HUES48 (cell line): ENCODE measurements at regions not wholly inside any gene's neighbourhood (a gene's known extent, or its start where the extent isn't known, plus 50 kb on each side); places are given as distances from the start of the nearest gene placed in this dataset.

ENCODE experiments used
- H3K27ac ChIP-seq: one replicate; pipeline ENCODE4 v1.7.0; 2013; ENCODE audit warnings: low read depth, low read length, inconsistent platforms
- H3K27me3 ChIP-seq: 2 replicates; pipeline ENCODE4 v1.6.1; 2013; ENCODE audit warnings: mild to moderate bottlenecking, low read length; ENCODE audit not compliant: control insufficient read depth, insufficient read depth
- H3K36me3 ChIP-seq: 2 replicates; pipeline ENCODE4 v1.6.1; 2013; ENCODE audit warnings: low read length; ENCODE audit not compliant: control insufficient read depth, insufficient read depth
- H3K4me1 ChIP-seq: 2 replicates; pipeline ENCODE4 v1.6.1; 2013; ENCODE audit warnings: mild to moderate bottlenecking, low read length; ENCODE audit not compliant: control insufficient read depth, insufficient read depth
- H3K4me3 ChIP-seq: 2 replicates; pipeline ENCODE4 v1.5.1; 2013; ENCODE audit warnings: mild to moderate bottlenecking, low read depth, low read length
- H3K9ac ChIP-seq: 2 replicates; pipeline ENCODE4 v1.6.1; 2013; ENCODE audit warnings: mild to moderate bottlenecking, low read depth, low read length, moderate library complexity
- H3K9me3 ChIP-seq: 2 replicates; pipeline ENCODE4 v1.6.1; 2013; ENCODE audit warnings: low read length; ENCODE audit not compliant: control insufficient read depth, insufficient read depth

GRCh38 chr10:121289800-121290199 lies 308.4 kb downstream of the FGFR2 start:
- H3K4me3 ChIP-seq, result peak overlapping the region; percentile 5; the same call in 1 of the 2 replicates
- no peak overlapping the region for H3K9ac ChIP-seq
- H3K27me3 ChIP-seq, result no peaks in the 10 kb centered on the region
- H3K9me3 ChIP-seq, result no peaks in the 10 kb centered on the region
- peaks cover 30% of the 10 kb centered on the region for H3K4me1 ChIP-seq
- no peaks in the 10 kb centered on the region for H3K36me3 ChIP-seq
- H3K27ac ChIP-seq, result peak overlapping the region; percentile 91

GRCh38 chr10:121290674-121291073 lies 307.6 kb downstream of the FGFR2 start:
- Histone ChIP-seq H3K4me1 (peaks cover 24% of the 10 kb centered on the region), H3K27me3 (no peaks in the 10 kb centered on the region), H3K36me3 (no peaks in the 10 kb centered on the region), H3K27ac (no peak overlapping the region), H3K9ac (no peak overlapping the region), H3K4me3 (no peak overlapping the region), H3K9me3 (no peaks in the 10 kb centered on the region)

DNA sequence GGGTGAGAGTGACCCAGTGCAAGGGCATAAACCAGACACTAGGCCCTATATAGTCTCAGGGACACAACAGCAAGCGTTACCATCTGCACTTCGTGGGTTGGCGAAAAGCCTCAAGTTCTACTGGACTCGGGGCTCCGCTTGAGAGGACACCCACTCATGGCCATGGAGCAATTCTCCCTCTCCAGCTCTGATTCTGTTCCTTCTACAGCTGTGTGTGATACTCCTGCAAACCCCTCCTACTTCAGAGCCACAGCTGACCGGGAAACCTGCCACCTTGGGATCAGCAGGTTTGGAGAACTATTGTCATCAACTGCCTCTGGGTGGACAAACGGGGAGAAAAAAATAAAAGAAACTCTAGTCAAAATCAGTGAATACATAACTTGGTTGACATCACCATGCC lies 306.9 kb downstream of the FGFR2 start:
- no peaks in the 10 kb centered on the region for H3K9me3 ChIP-seq
- no peaks in the 10 kb centered on the region for H3K36me3 ChIP-seq
- no peak overlapping the region for H3K27ac ChIP-seq
- H3K4me1 ChIP-seq, result peaks cover 24% of the 10 kb centered on the region
- no peak overlapping the region for H3K9ac ChIP-seq
- no peak overlapping the region for H3K4me3 ChIP-seq
- H3K27me3 ChIP-seq, result no peaks in the 10 kb centered on the region

GRCh38 chr10:121291823-121292222 lies 306.4 kb downstream of the FGFR2 start:
- H3K4me1 ChIP-seq, result peaks cover 24% of the 10 kb centered on the region
- H3K27ac ChIP-seq, result no peak overlapping the region
- H3K36me3 ChIP-seq, result no peaks in the 10 kb centered on the region
- no peaks in the 10 kb centered on the region for H3K27me3 ChIP-seq
- no peak overlapping the region for H3K4me3 ChIP-seq
- H3K9me3 ChIP-seq, result no peaks in the 10 kb centered on the region
- H3K9ac ChIP-seq, result no peak overlapping the region

- no peak overlapping the region for H3K27ac ChIP-seq
- no peaks in the 10 kb centered on the region for H3K9me3 ChIP-seq
- no peak overlapping the region for H3K9ac ChIP-seq
- H3K4me3 ChIP-seq, result no peak overlapping the region
- H3K4me1 ChIP-seq, result peaks cover 24% of the 10 kb centered on the region
- H3K27me3 ChIP-seq, result no peaks in the 10 kb centered on the region
- no peaks in the 10 kb centered on the region for H3K36me3 ChIP-seq
Observed at GRCh38 chr10:121292321-121292720, 305.9 kb downstream of the FGFR2 start.

GRCh38 chr10:121293110-121293509 lies 305.1 kb downstream of the FGFR2 start:
- Histone ChIP-seq H3K9ac (no peak overlapping the region), H3K9me3 (no peaks in the 10 kb centered on the region), H3K36me3 (no peaks in the 10 kb centered on the region), H3K4me3 (no peak overlapping the region), H3K27me3 (no peaks in the 10 kb centered on the region), H3K4me1 (peaks cover 19% of the 10 kb centered on the region), H3K27ac (no peak overlapping the region)

- H3K27ac ChIP-seq, result no peak overlapping the region
- H3K36me3 ChIP-seq, result no peaks in the 10 kb centered on the region
- no peaks in the 10 kb centered on the region for H3K27me3 ChIP-seq
- H3K9me3 ChIP-seq, result no peaks in the 10 kb centered on the region
- no peak overlapping the region for H3K4me3 ChIP-seq
- H3K4me1 ChIP-seq, result peaks cover 5% of the 10 kb centered on the region
- no peak overlapping the region for H3K9ac ChIP-seq
Observed at GRCh38 chr10:121294630-121295029, 303.6 kb downstream of the FGFR2 start.

DNA sequence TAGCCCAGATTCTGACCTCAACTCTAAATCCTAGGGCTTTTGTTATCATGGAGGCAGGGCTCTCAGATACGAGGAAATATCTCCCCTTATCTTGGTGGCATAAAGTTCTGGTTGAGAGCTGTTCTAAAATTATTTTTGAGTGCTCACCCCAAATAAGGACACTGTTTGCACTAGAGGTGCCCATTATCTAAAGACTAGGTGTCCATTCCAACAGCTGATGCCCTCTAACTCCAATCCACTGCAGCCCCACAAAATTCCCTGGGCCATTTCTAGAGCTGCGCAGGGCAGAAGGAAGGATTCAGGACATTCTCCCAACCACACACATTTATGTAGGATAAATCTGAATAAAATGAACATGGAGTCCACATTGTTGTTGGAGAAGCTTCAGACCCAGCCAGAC lies 301.9 kb downstream of the FGFR2 start:
- Histone ChIP-seq H3K9ac (no peak overlapping the region), H3K4me1 (no peaks in the 10 kb centered on the region)

DNA sequence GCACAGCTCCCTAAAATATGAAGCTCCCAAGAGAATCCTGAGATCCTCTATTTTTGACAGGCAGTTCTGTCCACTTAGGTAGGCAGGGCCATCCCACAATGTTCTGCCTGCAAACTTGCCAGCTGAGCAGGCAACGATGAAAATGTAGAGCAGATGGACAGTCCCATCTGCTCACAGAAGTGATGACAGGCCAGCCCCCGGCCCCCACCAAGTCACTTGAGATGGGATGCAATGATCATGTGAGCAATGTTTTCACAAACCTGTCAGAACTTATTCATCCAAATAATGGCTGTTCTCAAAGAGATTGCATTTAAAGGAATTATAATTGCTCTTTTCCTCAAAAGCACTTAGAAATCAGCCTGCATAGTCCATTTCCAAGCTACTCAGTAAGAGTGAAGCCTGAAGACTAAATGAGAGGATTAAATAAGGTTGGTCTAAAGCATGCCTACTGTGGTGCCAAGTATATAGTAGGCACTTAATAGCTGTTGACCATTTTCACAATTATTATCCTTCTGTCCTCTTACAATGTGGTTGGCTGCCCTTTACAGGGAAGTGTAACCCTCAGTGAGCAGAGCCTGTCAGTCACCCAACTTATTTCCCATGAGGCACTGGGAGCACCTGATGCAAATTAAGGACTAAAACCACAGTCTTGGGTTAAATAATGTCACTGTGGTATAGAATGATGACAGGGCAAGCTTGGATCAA lies 301.2 kb downstream of the FGFR2 start:
- Histone ChIP-seq H3K4me1 (no peaks in the 10 kb centered on the region), H3K9ac (no peak overlapping the region), H3K4me3 (no peak overlapping the region), H3K27ac (no peak overlapping the region), H3K9me3 (no peaks in the 10 kb centered on the region), H3K36me3 (no peaks in the 10 kb centered on the region), H3K27me3 (no peaks in the 10 kb centered on the region)

More for the DNA sequence above, 301.9 kb downstream of the FGFR2 start:
- Histone ChIP-seq H3K9me3 (no peaks in the 10 kb centered on the region), H3K27ac (no peak overlapping the region), H3K36me3 (no peaks in the 10 kb centered on the region), H3K27me3 (no peaks in the 10 kb centered on the region), H3K4me3 (no peak overlapping the region)

GRCh38 chr10:121300723-121301122 lies 297.5 kb downstream of the FGFR2 start:
- Histone ChIP-seq H3K9me3 (no peaks in the 10 kb centered on the region), H3K27me3 (no peaks in the 10 kb centered on the region), H3K4me1 (peaks cover 10% of the 10 kb centered on the region), H3K27ac (no peak overlapping the region), H3K9ac (no peak overlapping the region), H3K4me3 (no peak overlapping the region), H3K36me3 (no peaks in the 10 kb centered on the region)

DNA sequence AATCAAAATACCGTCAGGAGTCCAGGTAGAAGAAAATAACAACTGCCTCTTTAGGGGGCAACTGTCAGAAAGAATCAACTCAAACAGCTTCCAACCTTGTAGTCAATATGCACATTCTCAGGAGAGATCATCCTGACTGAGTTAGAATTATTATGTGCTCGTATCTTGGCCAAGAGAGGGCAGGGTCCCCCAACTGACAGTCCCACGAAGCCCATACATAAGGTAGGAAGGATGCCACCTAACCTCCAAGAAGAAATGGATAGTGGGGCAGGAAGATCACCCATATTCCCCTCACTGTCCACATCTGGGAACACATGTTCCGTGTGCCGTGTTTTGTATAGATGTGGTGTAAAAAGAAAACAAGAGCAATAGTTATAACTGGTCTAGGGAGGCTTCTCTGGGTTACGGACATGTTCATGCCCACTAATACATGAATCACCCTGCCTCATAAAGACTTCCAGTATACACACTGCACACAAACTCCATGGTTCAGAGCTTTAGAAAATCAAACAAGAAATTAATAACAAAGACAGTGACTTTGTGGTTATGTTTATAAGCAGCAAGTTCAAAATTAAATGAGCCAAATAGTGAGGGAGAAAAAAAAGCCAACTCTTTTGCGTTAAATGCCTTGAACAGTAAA lies 295.6 kb downstream of the FGFR2 start:
- Histone ChIP-seq H3K27me3 (no peaks in the 10 kb centered on the region), H3K9ac (no peak overlapping the region), H3K27ac (no peak overlapping the region), H3K9me3 (no peaks in the 10 kb centered on the region), H3K4me3 (no peak overlapping the region), H3K4me1 (peaks cover 10% of the 10 kb centered on the region), H3K36me3 (no peaks in the 10 kb centered on the region)
